WTC11 (cell line): ENCODE measurements at regions not wholly inside any gene's neighbourhood (a gene's known extent, or its start where the extent isn't known, plus 50 kb on each side); places are given as distances from the start of the nearest gene placed in this dataset.

Source experiments
- ATAC-seq: fragments of 200-7000 bp; cut with Tn5 transposase; 2 replicates; pipeline ENCODE4 v1.10.0; 2021; ENCODE audit warnings: mild to moderate bottlenecking, moderate library complexity
- CTCF ChIA-PET: fragments of 300-600 bp; sonication (Branson Sonifier 250); formaldehyde crosslinking; loops from one replicate; lab custom pipeline; 2021; ENCODE audit warnings: antibody characterized with exemption; lab: Charles Lee
- POLR2A ChIA-PET: fragments of 350-600 bp; sonication (Branson Sonifier 250); formaldehyde crosslinking; loops from one replicate; lab custom pipeline; 2021; ENCODE audit warnings: antibody characterized with exemption; lab: Charles Lee
- DNase-seq: peaks from one replicate; pipeline ENCODE4 v3.0.0; 2021; ENCODE audit warnings: low spot score
- H3K27ac Mint-ChIP-seq: 2 replicates; pipeline ENCODE4 v1.8.0; 2021; ENCODE audit warnings: mixed read lengths
- H3K27me3 Mint-ChIP-seq: 2 replicates; pipeline ENCODE4 v1.8.0; 2021; ENCODE audit warnings: low read depth, mild to moderate bottlenecking, moderate library complexity, mixed read lengths
- H3K36me3 Mint-ChIP-seq: 2 replicates; pipeline ENCODE4 v1.8.0; 2021; ENCODE audit warnings: mixed read lengths
- H3K4me1 Mint-ChIP-seq: 2 replicates; pipeline ENCODE4 v1.8.0; 2022; ENCODE audit warnings: mixed read lengths
- H3K4me3 Mint-ChIP-seq: 2 replicates; pipeline ENCODE4 v1.8.0; 2021; ENCODE audit warnings: mild to moderate bottlenecking, moderate library complexity, mixed read lengths
- H3K9me3 Mint-ChIP-seq: 2 replicates; pipeline ENCODE4 v1.8.0; 2021; ENCODE audit warnings: mixed read lengths
- ATF2 ChIP-seq: sonication (generic); formaldehyde crosslinking; IDR thresholded peaks from 2 replicates; pipeline ENCODE4 v1.8.1; 2022; ENCODE audit warnings: low read depth, missing genetic modification reagents, borderline replicate concordance
- E2F1 ChIP-seq: sonication (generic); formaldehyde crosslinking; IDR thresholded peaks from 2 replicates; pipeline ENCODE4 v1.8.0; 2022; ENCODE audit warnings: mild to moderate bottlenecking, missing genetic modification reagents
- FOXP4 ChIP-seq: sonication (generic); formaldehyde crosslinking; IDR thresholded peaks from 2 replicates; pipeline ENCODE4 v1.8.0; 2022; ENCODE audit warnings: mild to moderate bottlenecking, missing genetic modification reagents
- IRF2 ChIP-seq: sonication (generic); formaldehyde crosslinking; IDR thresholded peaks from 2 replicates; pipeline ENCODE4 v1.8.0; 2022; ENCODE audit warnings: low read depth, missing genetic modification reagents, borderline replicate concordance
- NR2C2 ChIP-seq: sonication (generic); formaldehyde crosslinking; IDR thresholded peaks from 2 replicates; pipeline ENCODE4 v1.8.0; 2022; ENCODE audit warnings: mild to moderate bottlenecking, missing genetic modification reagents
- PRRX2 ChIP-seq: fragments of 250-450 bp; sonication (Bioruptor Pico); IDR thresholded peaks from 2 replicates; pipeline ENCODE4 v1.8.0; 2021; ENCODE audit warnings: mild to moderate bottlenecking
- SMAD3 ChIP-seq: sonication (generic); formaldehyde crosslinking; IDR thresholded peaks from 2 replicates; pipeline ENCODE4 v1.8.0; 2022; ENCODE audit warnings: missing genetic modification reagents, mild to moderate bottlenecking, borderline replicate concordance
- SMAD4 ChIP-seq: sonication (generic); formaldehyde crosslinking; IDR thresholded peaks from 2 replicates; pipeline ENCODE4 v1.8.0; 2022; ENCODE audit warnings: mild to moderate bottlenecking, missing genetic modification reagents
- STAT6 ChIP-seq: sonication (generic); formaldehyde crosslinking; conservative IDR thresholded peaks from 2 replicates; pipeline ENCODE4 v1.8.1; 2023; ENCODE audit warnings: mild to moderate bottlenecking, low read depth, missing genetic modification reagents, moderate library complexity
- TCF7 ChIP-seq: sonication (generic); formaldehyde crosslinking; IDR thresholded peaks from 2 replicates; pipeline ENCODE4 v1.8.0; 2022; ENCODE audit warnings: mild to moderate bottlenecking, low read depth, missing genetic modification reagents, moderate library complexity
- TEAD1 ChIP-seq: sonication (generic); formaldehyde crosslinking; IDR thresholded peaks from 2 replicates; pipeline ENCODE4 v1.8.0; 2022; ENCODE audit warnings: mild to moderate bottlenecking, missing genetic modification reagents
- ZNF317 ChIP-seq: sonication (generic); formaldehyde crosslinking; IDR thresholded peaks from 2 replicates; pipeline ENCODE4 v1.8.1; 2023; ENCODE audit warnings: low read depth, mild to moderate bottlenecking, moderate library complexity, missing genetic modification reagents, borderline replicate concordance
- ZNF396 ChIP-seq: fragments of 250-450 bp; sonication (Bioruptor Pico); IDR thresholded peaks from 2 replicates; pipeline ENCODE4 v1.8.0; 2021; ENCODE audit warnings: mild to moderate bottlenecking, moderate library complexity, borderline replicate concordance
- TF ChIP-seq, protein P1 (sequence below): fragments of 250-450 bp; sonication (Bioruptor Pico); conservative IDR thresholded peaks from 2 replicates; pipeline ENCODE4 v1.9.0; 2021; ENCODE audit warnings: mild to moderate bottlenecking
- TF ChIP-seq, protein P2 (sequence below): sonication (generic); formaldehyde crosslinking; IDR thresholded peaks from 2 replicates; pipeline ENCODE4 v1.8.1; 2023; ENCODE audit warnings: mild to moderate bottlenecking, missing genetic modification reagents
- TF ChIP-seq, protein P3 (sequence below): sonication (generic); formaldehyde crosslinking; IDR thresholded peaks from 2 replicates; pipeline ENCODE4 v1.8.0; 2022; ENCODE audit warnings: mild to moderate bottlenecking, missing genetic modification reagents

GRCh38 chr5:72693546-72694205 lies 122.8 kb upstream of the TNPO1 start (continued):
- TF ChIP-seq TEAD1 (CRISPR knock-in tag) (no peak), STAT6 (CRISPR knock-in tag) (no peak), E2F1 (CRISPR knock-in tag) (no peak)

GRCh38 chr5:72692651-72693442 lies 123.6 kb upstream of the TNPO1 start:
- no peak for TF ChIP-seq ZNF396 (CRISPR knock-in tag)
- TF ChIP-seq, protein P1, sequence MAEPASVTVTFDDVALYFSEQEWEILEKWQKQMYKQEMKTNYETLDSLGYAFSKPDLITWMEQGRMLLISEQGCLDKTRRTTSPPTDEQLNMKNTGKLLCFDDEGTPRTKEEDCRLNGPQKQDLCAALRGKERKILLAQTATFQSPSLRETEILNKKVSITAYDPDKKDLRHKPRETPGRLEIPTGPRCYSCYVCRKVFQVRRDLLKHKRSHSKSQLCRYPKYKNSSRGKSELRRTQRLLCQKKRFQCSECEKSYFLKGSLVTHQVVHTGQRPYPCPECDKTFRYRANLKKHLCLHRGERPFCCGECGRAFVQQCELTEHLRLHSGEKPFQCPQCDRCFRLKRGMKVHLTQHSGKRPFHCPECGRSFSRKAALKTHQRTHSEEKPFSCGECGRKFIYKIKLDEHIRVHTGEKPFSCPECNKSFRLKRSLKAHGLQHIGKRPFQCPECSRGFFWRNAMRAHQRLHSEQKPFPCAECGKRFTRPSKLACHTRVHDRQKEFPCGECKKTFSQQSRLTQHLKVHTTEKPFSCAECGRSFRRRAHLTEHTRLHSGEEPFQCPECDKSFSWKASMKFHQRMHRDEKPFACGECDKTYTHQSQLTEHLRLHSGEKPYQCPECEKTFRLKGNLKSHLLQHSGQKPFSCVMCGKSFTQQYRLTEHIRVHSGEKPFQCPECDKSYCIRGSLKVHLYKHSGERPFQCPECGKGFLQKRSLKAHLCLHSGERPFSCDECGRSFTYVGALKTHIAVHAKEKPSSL (CRISPR knock-in tag), result no peak
- TF ChIP-seq SMAD4 (CRISPR knock-in tag), result no peak
- no peak for TF ChIP-seq NR2C2 (CRISPR knock-in tag)
- no peak for TF ChIP-seq IRF2
- TF ChIP-seq ATF2 (CRISPR knock-in tag), result no peak
- TF ChIP-seq, protein P2, sequence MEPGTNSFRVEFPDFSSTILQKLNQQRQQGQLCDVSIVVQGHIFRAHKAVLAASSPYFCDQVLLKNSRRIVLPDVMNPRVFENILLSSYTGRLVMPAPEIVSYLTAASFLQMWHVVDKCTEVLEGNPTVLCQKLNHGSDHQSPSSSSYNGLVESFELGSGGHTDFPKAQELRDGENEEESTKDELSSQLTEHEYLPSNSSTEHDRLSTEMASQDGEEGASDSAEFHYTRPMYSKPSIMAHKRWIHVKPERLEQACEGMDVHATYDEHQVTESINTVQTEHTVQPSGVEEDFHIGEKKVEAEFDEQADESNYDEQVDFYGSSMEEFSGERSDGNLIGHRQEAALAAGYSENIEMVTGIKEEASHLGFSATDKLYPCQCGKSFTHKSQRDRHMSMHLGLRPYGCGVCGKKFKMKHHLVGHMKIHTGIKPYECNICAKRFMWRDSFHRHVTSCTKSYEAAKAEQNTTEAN (CRISPR knock-in tag), result no peak
- no peak for TF ChIP-seq TCF7
- H3K36me3 Mint-ChIP-seq, result no peaks in the 10 kb centered on the region
- ChIA-PET POLR2A (no interaction called here), CTCF (interaction anchor here (1.7 kb wide), 1 partner anchor 82 kb away, joined by 6 read pairs; no protein-coding TSS in a partner anchor)
- H3K4me1 Mint-ChIP-seq, result no peaks in the 10 kb centered on the region
- H3K9me3 Mint-ChIP-seq, result no peaks in the 10 kb centered on the region
- H3K27ac Mint-ChIP-seq, result no peak overlapping the region
- no peak for ATAC-seq
- DNase-seq, result no peak
- no peaks in the 10 kb centered on the region for H3K27me3 Mint-ChIP-seq
- no peak overlapping the region for H3K4me3 Mint-ChIP-seq

DNA sequence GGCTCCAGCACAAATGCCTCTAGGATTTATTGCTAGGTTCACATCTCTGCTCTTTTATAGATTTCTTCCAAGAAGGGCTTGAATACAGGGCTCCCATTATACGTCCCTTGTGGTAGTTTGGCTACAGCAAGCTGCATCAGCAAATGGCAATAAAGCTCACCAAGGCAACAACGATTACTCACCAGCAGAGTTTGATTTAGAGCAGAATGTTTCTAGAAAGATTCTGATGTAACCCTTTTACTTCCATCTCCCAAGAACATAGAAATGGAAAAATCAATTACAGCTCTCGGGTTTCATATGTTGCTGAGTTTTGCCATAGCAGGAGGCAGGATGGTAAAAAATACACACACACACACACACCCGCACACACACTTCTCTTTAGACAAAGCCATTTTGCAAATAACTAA lies 124.2 kb upstream of the TNPO1 start:
- Mint-ChIP-seq H3K4me3 (no peak overlapping the region), H3K36me3 (no peaks in the 10 kb centered on the region), H3K27me3 (no peaks in the 10 kb centered on the region), H3K4me1 (no peaks in the 10 kb centered on the region), H3K27ac (no peak overlapping the region), H3K9me3 (no peaks in the 10 kb centered on the region)
- no peak for DNase-seq
- ATAC-seq, result no peak
- ChIA-PET CTCF (interaction anchor here (1.7 kb wide), 1 partner anchor 81 kb away, joined by 6 read pairs; no protein-coding TSS in a partner anchor), POLR2A (interaction anchor here (0.5 kb wide), 1 partner anchor 86 kb away, joined by 4 read pairs; no protein-coding TSS in a partner anchor)
- TF ChIP-seq, protein P3, sequence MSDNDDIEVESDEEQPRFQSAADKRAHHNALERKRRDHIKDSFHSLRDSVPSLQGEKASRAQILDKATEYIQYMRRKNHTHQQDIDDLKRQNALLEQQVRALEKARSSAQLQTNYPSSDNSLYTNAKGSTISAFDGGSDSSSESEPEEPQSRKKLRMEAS (CRISPR knock-in tag), result no peak
- TF ChIP-seq SMAD3 (no peak), ZNF317 (no peak), FOXP4 (CRISPR knock-in tag) (no peak), PRRX2 (CRISPR knock-in tag) (no peak), SMAD4 (CRISPR knock-in tag) (no peak), STAT6 (CRISPR knock-in tag) (no peak)
